HG03060 (cell line): ENCODE measurements at regions not wholly inside any gene's neighbourhood (a gene's known extent, or its start where the extent isn't known, plus 50 kb on each side); places are given as distances from the start of the nearest gene placed in this dataset.

Experiments used
- ATAC-seq: cut with Tn5 transposase; IDR thresholded peaks from one replicate; pipeline ENCODE4 v1.9.1; 2021; ENCODE audit warnings: low read depth, moderate number of reproducible peaks; ENCODE audit not compliant: unreplicated experiment

DNA sequence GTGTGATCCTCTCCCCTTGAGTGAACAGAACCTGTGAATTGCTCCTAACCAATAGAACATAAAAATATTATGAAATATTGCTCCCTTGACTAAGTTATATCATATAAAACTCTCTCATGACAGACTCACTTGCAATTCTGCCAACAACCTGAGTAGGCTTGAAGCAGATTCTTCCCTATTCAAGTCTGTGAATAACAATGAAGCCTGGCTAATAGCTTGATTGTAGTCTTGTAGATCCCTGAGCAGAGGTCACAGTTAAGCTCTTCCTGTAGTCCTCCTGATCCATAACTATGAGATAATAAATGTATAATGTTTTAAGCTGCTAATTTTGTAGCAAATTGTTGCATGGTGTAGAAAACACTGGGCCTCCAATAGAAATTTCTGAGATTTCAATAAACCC lies 540.1 kb upstream of the TENM4 start:
- ATAC-seq, result no peak

DNA sequence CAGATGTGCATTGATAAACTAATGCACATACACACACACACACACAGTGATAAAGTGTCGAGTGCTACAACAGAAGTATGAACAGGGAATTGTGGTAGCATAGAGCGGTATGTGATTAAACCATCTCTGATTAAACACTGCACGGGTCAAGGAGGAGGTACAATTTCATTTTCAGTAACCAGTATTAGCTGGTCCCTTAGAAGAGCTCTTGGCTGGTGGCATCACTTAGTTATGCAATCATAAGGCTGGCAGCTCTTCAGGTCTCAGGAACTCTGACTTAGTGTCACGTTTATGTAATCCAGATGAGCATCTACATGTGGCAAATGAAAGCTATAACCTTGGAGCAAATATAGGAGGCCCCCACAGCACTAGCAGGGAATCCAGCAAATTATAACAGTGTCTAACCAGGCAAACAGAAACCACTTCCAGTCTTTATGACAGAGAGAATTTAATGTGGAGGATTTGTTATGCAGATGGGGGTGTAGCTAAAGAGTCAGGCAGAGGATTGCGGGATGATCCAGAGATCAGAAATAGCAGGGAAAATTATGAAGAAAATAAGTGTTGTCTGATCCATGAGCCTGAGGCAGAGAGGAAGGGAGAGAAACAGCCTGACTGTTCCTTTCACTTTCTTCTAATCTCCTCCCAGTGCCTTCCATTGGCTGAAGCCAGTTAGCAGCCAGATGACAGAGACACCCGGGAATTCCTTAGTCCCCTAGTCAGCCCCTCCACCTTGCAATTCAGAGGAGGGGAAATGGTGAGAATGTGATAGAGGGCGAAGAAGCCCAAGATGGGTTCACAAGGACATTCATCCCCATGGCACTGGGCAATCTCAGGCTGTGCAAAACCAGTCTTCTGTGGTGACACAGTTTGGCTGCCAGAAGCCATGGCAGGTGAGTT lies 533.1 kb upstream of the TENM4 start:
- ATAC-seq, result no peak

DNA sequence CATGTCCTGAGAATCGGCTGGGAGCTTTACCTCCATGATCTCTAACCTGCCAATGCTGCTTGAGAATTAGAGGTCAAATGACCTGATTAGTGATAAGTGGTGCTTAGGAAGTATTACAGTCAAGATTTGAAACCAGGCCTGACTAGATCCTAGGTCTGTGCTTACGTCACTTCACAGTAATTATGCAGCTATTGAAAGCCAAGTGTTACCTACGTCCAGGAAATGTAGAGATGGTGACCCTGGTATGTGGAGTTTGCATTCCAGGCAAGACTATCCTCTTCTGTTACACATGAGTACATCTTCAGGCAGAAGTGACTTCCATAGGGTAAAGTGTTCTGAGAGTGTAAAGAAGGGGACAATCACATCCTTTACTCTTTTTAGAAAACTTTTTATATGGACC lies 530.4 kb upstream of the TENM4 start:
- no peak for ATAC-seq

DNA sequence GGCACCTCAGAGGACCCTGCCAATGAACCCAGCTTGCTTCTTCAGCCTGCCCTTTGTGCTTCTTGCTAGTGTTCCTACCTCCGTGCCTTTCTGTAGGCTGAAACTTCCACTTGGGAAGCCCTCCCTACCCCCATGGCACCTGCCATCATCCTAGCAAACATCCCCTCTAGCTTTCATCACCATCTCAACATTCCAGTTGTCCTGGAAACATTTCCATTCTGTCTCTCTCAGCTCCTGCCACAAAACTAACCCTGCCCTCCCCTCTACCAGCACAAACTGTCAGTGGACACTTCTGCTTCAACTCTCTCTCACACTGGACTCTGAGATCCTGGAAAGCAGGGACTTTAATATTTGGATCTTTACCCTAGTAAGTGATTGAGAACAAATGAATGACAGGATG lies 525.8 kb upstream of the TENM4 start:
- no peak for ATAC-seq

DNA sequence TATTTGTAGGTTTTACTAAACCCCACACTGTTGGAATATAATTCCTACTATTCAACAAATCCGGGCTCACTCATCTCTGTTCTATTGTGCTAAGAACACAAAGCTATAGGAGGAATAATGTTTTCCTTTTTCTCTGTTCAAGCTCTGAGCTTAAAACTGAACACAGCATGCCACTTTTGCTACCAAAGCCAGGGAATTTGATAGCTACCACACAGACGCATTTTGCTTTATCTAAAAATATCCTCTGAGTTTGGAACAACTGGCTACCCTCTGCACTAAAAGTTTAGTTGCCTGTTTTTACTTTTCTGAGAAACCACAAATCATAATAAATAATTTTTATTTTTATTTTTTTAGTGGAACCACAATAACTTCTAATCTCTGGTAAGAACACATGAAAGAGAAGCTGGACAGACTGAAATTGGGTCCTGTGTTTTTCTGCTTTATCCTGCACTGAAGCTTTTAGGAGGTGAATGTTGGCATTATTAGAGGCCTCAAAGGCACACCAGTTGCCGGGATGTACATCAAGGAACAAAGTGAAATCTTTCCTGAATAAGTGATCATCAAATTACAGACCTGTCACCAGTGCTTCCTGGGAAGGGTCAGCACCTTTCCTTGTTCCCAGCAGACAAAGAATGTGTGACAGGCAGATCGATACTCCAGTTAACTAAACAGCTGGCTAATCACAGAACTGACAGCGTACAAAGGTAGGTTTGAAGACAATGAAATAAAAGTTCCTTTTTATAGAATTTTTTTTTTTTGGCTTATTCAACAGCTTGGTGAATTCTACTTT lies 523.2 kb upstream of the TENM4 start:
- no peak for ATAC-seq

DNA sequence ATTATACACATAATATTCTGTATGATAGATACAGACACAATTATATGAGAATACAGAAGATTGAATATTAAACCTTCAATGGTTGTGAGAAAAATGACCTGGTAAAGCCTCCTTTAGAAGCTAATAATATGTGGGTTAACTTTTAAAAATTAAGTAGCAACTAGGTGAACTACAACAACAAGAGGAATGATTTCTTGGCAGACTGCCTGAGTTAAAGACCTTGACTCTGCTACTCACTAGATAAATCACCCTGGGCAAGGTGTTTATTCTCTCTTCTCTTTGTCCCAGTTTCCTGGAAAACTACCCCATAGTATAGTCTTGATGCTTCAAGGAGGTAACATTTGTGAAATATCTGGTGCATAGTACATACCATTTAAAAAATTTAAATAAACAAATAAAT lies 519.6 kb upstream of the TENM4 start:
- no peak for ATAC-seq

DNA sequence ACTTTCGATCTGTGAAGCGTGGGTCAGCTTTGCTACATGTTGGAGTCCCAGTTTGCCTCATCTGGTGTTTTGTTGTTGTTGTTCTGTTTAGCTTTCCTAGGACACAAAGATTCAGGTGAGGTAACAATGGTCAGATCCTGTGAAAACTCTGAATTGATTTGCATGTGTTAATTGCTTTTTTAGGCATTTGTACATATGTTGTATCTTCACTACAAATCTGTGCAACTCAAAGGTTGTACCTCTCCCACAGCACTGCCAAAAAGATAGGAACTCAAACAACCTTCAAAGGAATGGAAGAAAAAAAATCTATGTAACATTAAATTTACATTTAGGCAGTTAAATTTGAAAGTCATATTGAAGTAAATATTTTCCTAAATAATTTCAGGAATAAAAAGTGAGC lies 518.5 kb upstream of the TENM4 start:
- no peak for ATAC-seq

DNA sequence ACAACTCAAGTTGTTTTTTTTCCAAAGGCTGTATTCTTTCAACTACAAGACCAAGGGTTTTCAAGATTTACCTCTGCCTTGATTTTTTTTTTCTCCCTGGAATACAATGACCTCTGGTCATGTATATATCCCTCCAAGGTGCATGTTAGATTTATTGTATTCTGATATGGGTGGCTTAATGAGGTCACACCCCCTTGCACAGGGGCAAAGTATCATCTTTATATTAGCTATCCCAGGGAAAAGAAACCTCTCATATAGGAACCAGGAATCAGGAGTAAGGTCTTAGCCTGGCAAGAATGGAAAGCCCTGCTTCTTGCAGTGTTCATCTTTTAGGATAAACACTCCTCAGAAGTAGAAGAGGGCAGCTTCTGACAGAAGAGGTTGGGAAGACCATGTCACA lies 516.9 kb upstream of the TENM4 start:
- no peak for ATAC-seq

DNA sequence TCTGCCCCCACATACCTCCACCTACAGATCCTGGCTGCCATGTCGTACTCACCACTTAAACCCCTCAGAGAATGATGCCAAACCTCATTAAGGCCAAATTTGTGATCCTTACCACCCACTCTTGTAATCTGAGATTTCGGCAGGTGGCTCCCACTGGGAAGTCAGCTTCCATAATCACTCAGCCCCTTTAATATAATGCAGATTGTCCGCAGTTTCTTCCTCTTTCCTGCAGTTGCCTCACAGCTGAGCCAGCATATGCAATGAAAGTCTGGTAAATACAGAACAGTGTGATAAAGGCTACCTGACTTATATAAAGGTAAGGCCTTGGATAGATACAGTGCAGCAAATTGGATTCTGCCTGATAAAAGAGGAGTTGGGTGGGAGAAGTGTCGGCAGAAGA lies 515.2 kb upstream of the TENM4 start:
- ATAC-seq, result no peak

DNA sequence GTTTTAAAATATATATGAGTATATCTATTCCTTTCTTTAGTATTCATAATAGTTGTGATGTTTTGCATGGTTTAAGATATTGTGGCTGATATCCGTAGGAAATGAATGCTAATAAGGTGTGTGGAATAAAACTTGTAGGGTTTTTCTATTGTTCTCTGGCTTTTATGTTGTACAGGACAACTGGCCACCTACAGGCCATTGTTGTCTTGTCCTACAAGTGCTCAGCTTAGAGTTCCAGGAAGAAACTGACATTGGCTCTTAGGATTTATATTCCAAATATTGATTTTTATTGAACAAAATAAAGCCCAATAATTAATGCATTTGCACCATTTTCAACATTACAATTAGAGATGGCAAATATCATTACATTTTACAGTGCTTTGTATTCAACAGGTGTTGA lies 512.8 kb upstream of the TENM4 start:
- ATAC-seq, result no peak

DNA sequence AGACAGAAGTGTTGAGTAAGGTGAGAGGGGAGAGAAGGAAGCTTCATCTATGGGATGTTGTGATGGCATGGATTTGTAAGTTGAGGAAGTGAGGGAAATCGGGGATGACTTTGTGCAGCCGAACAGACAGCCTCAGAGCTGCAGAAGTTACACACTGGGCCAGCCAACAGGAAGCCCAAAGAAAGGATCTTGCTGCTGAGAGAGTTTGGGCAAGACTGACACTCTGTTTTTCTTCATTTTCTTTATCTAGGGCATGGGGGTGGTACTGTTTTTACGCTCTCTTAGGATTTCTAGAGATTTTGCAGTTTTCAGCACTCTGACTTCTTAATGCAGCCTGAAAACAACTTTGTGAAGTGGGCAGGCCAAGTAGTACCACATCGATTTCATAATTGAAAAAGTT lies 509.9 kb upstream of the TENM4 start:
- ATAC-seq, result no peak

DNA sequence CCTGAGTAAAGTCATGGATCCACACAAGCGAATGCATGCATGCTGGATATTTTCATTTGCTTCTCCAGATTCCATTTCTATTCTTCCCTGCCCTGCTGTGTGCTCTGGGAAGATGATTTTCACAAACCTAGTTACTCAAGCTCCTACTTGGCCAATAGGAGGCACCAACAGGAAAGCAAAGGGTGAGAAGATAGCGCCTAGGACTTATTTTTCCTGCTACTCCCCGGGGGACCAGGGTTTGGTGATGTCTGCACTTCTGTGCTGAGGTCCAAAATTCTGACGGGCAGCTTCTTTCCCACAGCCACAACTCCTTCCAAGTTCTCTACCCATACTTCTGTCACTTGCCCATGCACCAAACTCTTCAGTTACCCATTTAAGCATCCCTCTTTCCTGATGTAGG lies 509.3 kb upstream of the TENM4 start:
- no peak for ATAC-seq

DNA sequence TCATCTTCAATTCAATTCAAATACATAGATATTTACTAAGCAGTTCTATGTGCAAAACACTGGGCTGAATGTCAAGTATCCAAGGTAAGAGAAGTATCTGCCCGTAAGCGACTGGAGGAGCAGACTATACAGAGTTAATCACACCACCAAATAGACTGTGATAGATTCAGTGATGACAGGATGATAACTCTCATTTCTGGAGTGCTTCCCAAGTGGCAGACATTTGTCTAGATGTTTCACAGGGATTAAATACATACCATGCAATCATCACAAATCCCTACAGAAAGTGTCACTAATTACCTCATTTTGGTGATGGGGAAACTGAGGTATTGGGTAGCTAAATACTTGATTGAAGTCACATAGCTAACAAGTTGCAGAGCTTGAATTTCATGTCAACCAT lies 508.7 kb upstream of the TENM4 start:
- no peak for ATAC-seq

DNA sequence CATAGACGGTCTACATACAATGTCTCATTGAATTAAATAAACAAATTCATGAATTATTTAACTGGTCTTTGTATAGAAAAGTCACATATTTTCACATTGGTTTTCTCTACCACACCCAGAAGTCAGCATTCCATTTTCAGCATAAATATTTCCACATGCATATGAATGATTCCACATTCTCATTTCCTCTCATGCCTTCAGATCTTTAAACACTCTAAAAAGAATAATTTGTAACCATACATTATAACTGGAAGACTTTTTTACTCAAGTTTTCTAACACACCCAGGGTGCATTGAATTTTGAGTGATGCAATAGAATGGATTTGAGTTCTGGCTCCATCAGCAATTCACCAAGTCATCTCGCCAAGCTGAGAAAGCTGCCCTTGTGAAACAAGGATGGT lies 501.8 kb upstream of the TENM4 start:
- ATAC-seq, result no peak

DNA sequence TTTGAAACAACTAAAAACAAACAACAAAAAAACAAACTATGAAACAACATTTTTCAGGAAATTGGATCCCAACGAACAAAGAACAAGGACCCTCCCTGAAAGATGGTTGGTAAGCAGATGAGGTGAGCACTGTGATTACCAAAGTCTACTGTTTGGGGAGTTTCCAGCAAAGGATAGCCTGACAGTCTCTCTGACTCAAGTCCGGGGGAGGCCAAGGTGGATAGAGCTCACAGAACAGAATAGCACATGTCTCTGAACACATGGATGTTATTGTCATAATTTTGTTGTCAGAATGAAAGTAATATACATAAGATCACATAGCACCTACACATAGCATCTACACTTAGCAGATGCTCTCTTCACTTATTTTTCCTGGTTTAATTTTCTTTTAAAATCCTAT lies 501.3 kb upstream of the TENM4 start:
- no peak for ATAC-seq

DNA sequence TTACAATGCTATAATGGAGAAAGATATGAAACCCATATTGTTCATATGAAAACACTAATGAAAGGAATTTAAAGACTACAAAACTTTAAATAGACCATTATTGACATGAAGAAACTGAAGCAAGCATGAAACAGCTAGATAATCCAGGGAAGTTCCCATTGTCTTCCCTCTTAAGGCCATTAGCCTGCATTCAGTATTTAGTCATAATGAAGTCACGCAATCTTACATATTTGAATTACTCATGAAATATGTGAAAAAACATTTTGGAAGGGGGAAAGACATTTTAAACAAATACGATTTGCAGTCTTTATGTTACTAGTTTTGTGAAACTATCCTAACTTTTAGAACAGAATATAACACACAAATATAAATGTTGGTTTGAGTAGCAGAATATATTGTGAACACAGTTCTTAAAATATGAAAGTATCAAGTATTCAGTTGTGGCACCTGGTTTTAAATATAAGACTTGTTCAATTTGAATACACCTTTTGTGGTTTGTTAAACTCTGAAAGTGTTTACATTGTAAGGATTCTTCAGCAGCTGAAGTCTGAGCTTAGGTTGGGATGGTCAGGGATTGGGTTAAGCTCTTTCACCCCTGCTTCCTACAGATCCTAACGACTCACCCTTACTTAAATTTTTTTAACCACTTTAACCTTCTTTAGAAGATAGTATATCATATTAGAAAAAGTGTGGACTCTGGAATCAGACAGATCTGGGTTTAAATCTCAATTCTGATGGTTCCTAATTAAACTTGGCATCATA lies 500.3 kb upstream of the TENM4 start:
- ATAC-seq, result no peak

DNA sequence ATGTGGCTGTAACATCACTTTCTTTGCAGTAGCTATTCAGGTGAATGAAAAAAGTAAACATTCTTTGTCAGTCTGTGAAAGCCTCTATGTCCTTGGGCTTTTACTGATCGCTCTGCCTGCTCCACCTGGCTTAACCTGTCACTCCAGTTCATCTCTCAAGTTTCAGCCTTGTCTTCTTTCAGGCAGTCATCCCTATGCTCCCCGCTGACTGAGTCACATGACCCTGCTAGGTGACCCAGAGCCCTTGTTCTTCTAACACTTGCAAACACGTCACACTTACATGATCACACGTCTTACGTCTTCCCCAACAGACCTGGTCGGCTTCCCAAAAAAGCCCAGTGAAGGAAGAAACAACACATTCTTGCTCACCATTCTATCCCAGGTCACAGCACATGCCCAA lies 499.3 kb upstream of the TENM4 start:
- ATAC-seq, result no peak

DNA sequence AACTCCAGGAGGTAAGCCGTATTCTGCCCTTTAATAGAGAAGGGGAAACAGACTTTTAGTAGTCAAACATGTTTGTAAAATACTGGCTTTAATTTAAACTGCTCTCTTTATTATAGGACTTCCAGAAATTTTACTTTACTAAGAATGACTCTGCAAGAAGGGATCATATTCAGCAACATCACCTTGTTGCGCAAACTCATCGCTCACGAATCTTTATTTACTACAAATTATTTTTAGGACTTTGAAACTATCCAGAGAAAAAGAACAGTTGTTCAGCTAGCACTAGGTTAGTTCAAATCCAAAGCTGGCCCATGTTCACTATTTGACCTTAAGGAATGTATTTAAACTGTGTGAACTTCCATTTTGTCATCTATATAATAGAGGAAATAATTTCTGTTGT lies 498.3 kb upstream of the TENM4 start:
- ATAC-seq, result no peak

DNA sequence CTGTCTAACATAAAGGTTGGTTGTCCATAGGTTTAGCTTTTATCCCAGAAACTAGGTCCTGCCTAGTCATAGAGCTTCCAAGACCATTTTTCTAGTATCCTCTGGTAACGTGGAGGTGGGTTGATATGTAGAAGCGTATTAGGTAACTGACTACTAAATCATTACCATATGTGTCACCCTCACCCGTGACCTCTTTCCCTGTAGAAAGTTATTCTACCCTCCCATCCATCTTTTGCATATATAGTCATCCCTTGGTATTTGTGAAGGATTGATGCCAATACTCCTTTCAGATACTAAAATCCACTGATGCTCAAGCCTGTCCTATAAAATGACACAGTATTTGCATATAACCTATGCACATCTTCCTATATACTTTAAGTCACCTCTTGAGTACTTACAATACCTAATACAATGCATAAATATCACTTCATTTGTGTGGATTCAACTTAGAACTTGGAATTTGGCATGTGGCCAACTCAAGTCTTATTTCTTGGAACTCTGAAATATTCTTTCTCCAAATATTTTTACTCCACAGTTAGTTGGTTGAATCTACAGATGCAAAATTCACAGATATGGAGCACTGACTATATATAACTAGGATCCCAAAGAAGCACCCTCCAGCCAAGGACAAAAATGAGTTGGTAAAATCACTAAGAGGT lies 497.0 kb upstream of the TENM4 start:
- ATAC-seq, result no peak

DNA sequence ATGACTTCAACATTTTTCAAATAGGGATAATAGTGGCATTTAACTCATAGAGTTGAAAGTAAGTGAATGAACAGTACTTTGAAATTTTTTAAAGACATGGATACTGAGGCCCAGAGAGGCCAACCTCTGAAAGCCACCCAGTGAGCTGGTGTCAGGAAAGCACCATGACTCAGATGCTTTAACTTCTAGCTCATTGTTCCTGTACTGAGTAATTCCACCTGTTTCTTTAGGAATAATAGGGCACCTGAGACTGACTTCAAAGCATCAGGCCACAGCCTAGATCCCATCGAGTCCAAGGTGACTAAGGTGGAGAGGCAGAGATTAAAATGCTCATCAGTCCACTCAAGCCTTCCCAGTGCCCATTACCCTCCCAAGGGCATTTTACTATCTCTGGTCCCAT lies 491.8 kb upstream of the TENM4 start:
- ATAC-seq, result no peak

DNA sequence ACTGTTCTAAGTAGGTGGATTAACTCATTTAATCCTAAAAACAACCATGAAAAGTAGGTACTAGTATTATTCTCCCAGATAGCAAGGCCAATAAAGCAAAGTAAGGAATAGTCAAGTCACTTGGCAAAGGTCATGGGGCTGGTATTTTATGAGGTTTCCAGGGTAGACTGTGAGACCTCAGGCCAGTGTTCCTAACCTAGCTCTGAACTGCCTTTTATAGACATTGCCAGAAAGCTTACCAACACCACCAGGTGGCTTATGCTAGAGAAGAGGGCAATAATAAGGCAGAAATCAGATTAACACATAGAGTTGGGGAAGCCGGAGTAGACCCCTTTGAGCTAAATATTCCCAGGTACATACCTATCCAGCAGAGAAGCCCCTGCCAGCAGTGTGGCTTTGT lies 490.9 kb upstream of the TENM4 start:
- ATAC-seq, result no peak
